HepG2 (cell line): ENCODE measurements at regions not wholly inside any gene's neighbourhood (a gene's known extent, or its start where the extent isn't known, plus 50 kb on each side); places are given as distances from the start of the nearest gene placed in this dataset.

Source experiments
- ATAC-seq: fragments of 200-7000 bp; cut with Tn5 transposase; 3 replicates; pipeline ENCODE4 v1.9.1; 2020; ENCODE audit warnings: mild to moderate bottlenecking, moderate library complexity
- BruUV-seq: library from RNA; stranded (reverse); fragments of 400-500 nt; replicated peaks from 2 replicates; lab custom pipeline; 2021; lab: Mats Ljungman, UMichigan
- CTCF ChIA-PET: fragments of 300-600 bp; formaldehyde crosslinking; extraction: SDS; loops from one replicate; lab custom pipeline; 2021; ENCODE audit warnings: low total read pairs, inconsistent platforms, low intra/inter-chr PET ratio; lab: Yijun Ruan, JAX
- POLR2A ChIA-PET: fragments of 350-600 bp; sonication (Branson Sonifier 250); formaldehyde crosslinking; loops from one replicate; lab custom pipeline; 2020; ENCODE audit warnings: antibody characterized with exemption, inconsistent platforms; lab: Yijun Ruan, JAX
- DNase-seq: peaks from one replicate; pipeline ENCODE4 v3.0.0-alpha.2; 2015; ENCODE audit warnings: low spot score
- FAIRE-seq: peaks from 3 replicates; lab custom pipeline; 2011; peaks lifted over from hg19 to GRCh38; lab: Jason Lieb, UNC
- H2AFZ ChIP-seq: one replicate; pipeline ENCODE4 v1.6.1; 2011; ENCODE audit warnings: low read length, inconsistent platforms
- H3K27ac ChIP-seq: fragments of 300-600 bp; 3 replicates; pipeline ENCODE4 v1.8.0; 2011; ENCODE audit warnings: mixed run types, mild to moderate bottlenecking, mixed read lengths, low read length, inconsistent platforms; ENCODE audit not compliant: insufficient read depth; ENCODE audit errors: extremely low read length
- H3K27me3 ChIP-seq, 2 experiments: fragments of 200-600 bp in 1 of 2; 2 replicates in 1 of 2; 3 replicates in 1 of 2; pipeline versions ENCODE4 v1.6.0 to v1.8.0; 2011; ENCODE audit warnings: low read length in 2 of 2, mild to moderate bottlenecking in 2 of 2, moderate library complexity in 2 of 2, inconsistent platforms in 1 of 2; ENCODE audit not compliant: insufficient read depth in 2 of 2, control insufficient read depth in 1 of 2
- H3K36me3 ChIP-seq, 2 experiments: fragments of 200-600 bp in 1 of 2; replicated peaks in 1 of 2; 2 replicates in 1 of 2; 3 replicates in 1 of 2; pipeline versions ENCODE4 v1.5.1 to v1.8.0; 2011; ENCODE audit warnings: low read length in 2 of 2, inconsistent platforms in 1 of 2; ENCODE audit not compliant: insufficient read depth in 2 of 2, control insufficient read depth in 1 of 2
- H3K4me1 ChIP-seq: 2 replicates; pipeline ENCODE4 v1.5.1; 2012; ENCODE audit warnings: low read length, inconsistent platforms; ENCODE audit not compliant: insufficient read depth
- H3K4me2 ChIP-seq: 2 replicates; pipeline ENCODE4 v1.6.0; 2011; ENCODE audit warnings: low read depth, low read length, inconsistent platforms
- H3K4me3 ChIP-seq, 3 experiments: fragments of 200-600 bp in 1 of 3; sonication (generic), shearing (Covaris generic) in 1 of 3; replicated peaks in 1 of 3; 2 replicates each; pipeline ENCODE4 v1.5.1; 2011 to 2016; ENCODE audit warnings: low read length in 3 of 3, inconsistent platforms in 2 of 3, low read depth in 2 of 3, mild to moderate bottlenecking in 2 of 3, control low read depth in 1 of 3, mixed read lengths in 1 of 3; ENCODE audit not compliant: insufficient read depth in 1 of 3
- H3K79me2 ChIP-seq: one replicate; pipeline ENCODE4 v1.6.1; 2011; ENCODE audit warnings: low read length, inconsistent platforms; ENCODE audit not compliant: insufficient read depth
- H3K9ac ChIP-seq: 2 replicates; pipeline ENCODE4 v1.6.0; 2011; ENCODE audit warnings: mild to moderate bottlenecking, low read depth, low read length, inconsistent platforms; ENCODE audit not compliant: insufficient read depth
- H3K9me3 ChIP-seq: 2 replicates; pipeline ENCODE4 v1.5.1; 2012; ENCODE audit warnings: mild to moderate bottlenecking, low read length
- H4K20me1 ChIP-seq: 2 replicates; pipeline ENCODE4 v1.6.0; 2011; ENCODE audit warnings: inconsistent platforms, mild to moderate bottlenecking, low read length, moderate library complexity; ENCODE audit not compliant: insufficient read depth
- ARNTL ChIP-seq: sonication (generic); formaldehyde crosslinking; IDR thresholded peaks from 2 replicates; pipeline ENCODE4 v1.4.0; 2020; ENCODE audit warnings: mild to moderate bottlenecking, missing genetic modification reagents
- ATRX ChIP-seq: sonication (generic); formaldehyde crosslinking; IDR thresholded peaks from 2 replicates; pipeline ENCODE4 v1.4.0; 2020; ENCODE audit warnings: missing genetic modification reagents, borderline replicate concordance
- EHMT2 ChIP-seq: fragments of 200-600 bp; sonication (generic); IDR thresholded peaks from 2 replicates; pipeline ENCODE4 v1.7.0; 2017; ENCODE audit warnings: antibody characterized with exemption, low read depth, low read length, borderline replicate concordance
- ISX ChIP-seq: sonication (generic); formaldehyde crosslinking; conservative IDR thresholded peaks from 2 replicates; pipeline ENCODE4 v1.5.0; 2020; ENCODE audit warnings: missing genetic modification reagents
- NFRKB ChIP-seq: fragments of 450-650 bp; IDR thresholded peaks from 2 replicates; pipeline ENCODE4 v1.6.1; 2017
- POLR2AphosphoS5 ChIP-seq: IDR thresholded peaks from 2 replicates; pipeline ENCODE4 v1.6.1; 2012; ENCODE audit warnings: low read depth, low read length
- ZFY ChIP-seq: sonication (generic); formaldehyde crosslinking; IDR thresholded peaks from 2 replicates; pipeline ENCODE4 v1.4.0; 2020; ENCODE audit warnings: missing genetic modification reagents
- ZNF10 ChIP-seq: sonication (generic); formaldehyde crosslinking; IDR thresholded peaks from 2 replicates; pipeline ENCODE4 v1.4.0; 2020; ENCODE audit warnings: mild to moderate bottlenecking, low read depth, missing genetic modification reagents, borderline replicate concordance
- ZNF205 ChIP-seq: IDR thresholded peaks from 2 replicates; pipeline ENCODE4 v1.6.1; 2018; ENCODE audit warnings: missing biosample characterization, missing genetic modification reagents
- ZNF230 ChIP-seq: sonication (generic); formaldehyde crosslinking; IDR thresholded peaks from 2 replicates; pipeline ENCODE4 v1.4.0; 2020; ENCODE audit warnings: mild to moderate bottlenecking, missing genetic modification reagents
- ZNF749 ChIP-seq: sonication (generic); formaldehyde crosslinking; IDR thresholded peaks from 2 replicates; pipeline ENCODE4 v1.8.0; 2022; ENCODE audit warnings: mild to moderate bottlenecking, missing genetic modification reagents, moderate library complexity, borderline replicate concordance
- ZNF768 ChIP-seq: sonication (generic); formaldehyde crosslinking; IDR thresholded peaks from 2 replicates; pipeline ENCODE4 v1.4.0; 2020; ENCODE audit warnings: missing genetic modification reagents
- ZSCAN29 ChIP-seq: sonication (generic); formaldehyde crosslinking; conservative IDR thresholded peaks from 2 replicates; pipeline ENCODE4 v1.4.0; 2020; ENCODE audit warnings: mild to moderate bottlenecking, missing genetic modification reagents
- WGBS: methylation state at CpG from one replicate; pipeline ENCODE4 v1.1.6; 2017; ENCODE audit warnings: low lambda C conversion rate; 5-methylcytosine and 5-hydroxymethylcytosine counted together
- in situ Hi-C: cut with HindIII; loops from 2 replicates; pipeline ENCODE4 v1.10.0; 2017; ENCODE audit warnings: low pct_unique_long_range_greater_than_20kb; ENCODE audit not compliant: extremely low pct_ligation_motif_present
- intact Hi-C: fragments of 100-400 bp; cut with micrococcal nuclease; formaldehyde crosslinking; loops from one replicate; pipeline ENCODE4 v1.10.0; 2022; ENCODE audit not compliant: unreplicated experiment
- TF ChIP-seq, protein P1 (sequence below): sonication (generic); formaldehyde crosslinking; IDR thresholded peaks from 2 replicates; pipeline ENCODE4 v1.8.0; 2022; ENCODE audit warnings: low read depth, missing genetic modification reagents
- TF ChIP-seq, protein P2 (sequence below): IDR thresholded peaks from 2 replicates; pipeline ENCODE4 v1.6.1; 2012; ENCODE audit warnings: low read depth, low read length, improper control_type of control experiment
- TF ChIP-seq, protein P3 (sequence below): sonication (generic); formaldehyde crosslinking; IDR thresholded peaks from 2 replicates; pipeline ENCODE4 v1.5.1; 2020; ENCODE audit warnings: mild to moderate bottlenecking, moderate library complexity, missing genetic modification reagents

DNA sequence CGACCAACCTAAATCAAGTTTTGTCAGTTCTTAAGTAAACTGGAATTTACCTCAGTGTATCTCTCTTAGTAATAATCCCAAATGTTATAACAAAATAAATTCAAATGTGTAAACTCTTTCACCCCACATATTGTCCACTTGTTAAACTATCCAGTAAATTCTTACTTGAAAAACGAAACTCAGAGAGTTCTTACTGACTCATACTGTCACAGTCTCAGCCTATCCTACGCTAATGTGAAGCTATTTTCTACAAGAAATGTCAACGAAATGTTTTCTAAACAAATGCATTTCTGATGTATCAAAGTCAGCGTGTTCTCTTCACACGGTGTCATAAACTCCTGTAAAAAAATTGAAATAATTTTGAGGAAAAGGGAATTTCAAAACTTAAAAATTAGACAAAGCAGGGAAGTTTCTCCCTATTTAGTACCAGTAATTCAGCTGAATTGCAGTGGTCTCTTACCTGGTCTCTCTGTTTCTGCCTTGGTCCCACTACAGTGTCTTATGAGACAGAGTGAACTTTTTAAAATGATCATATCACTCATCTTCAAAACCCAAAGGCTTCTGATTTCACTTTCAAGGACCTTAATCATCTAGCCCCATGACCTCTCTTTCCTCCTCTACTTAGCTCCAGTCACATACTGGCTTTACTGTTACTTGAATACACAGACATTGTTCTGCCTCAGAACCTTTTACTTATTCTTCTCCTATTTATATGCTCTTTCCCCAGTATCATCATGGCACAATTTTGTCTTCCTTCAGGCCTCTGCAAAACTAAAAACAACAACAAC, 63.3 kb downstream of the DCAF8L1 start (continued):
- no peak for TF ChIP-seq ZNF749 (CRISPR knock-in tag)
- no peak for TF ChIP-seq ZFY (CRISPR knock-in tag)
- no peak for TF ChIP-seq ATRX (CRISPR knock-in tag)
- TF ChIP-seq POLR2AphosphoS5, result no peak
- no peak for TF ChIP-seq ZNF205 (CRISPR knock-in tag)
- TF ChIP-seq, all 625 proteins: peak for 0

DNA sequence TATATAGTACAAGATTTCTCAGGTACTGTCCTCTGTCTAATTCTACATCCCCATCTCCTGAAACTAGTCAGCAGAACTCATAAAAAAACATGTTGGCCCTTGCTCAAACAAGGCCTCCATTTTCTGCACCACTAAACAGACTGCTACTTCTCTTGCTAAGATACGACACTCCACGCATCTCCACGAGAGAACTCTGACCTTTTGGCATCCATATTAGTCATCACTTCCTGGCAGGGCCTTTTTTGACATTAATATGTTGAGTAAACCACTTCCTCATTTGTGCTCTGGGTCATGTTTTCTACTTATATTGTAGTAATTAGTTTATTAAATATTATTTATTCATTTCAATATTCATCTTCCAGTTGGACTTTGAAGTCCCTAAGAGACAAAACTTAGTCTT, 65.6 kb downstream of the DCAF8L1 start:
- Histone ChIP-seq H3K9me3 (no peaks in the 10 kb centered on the region), H3K27ac (no peak overlapping the region), H3K79me2 (no peaks in the 10 kb centered on the region), H3K4me3 (no peak overlapping the region), H2AFZ (no peak overlapping the region), H4K20me1 (no peaks in the 10 kb centered on the region), H3K4me1 (no peaks in the 10 kb centered on the region), H3K4me2 (no peak overlapping the region), H3K9ac (no peak overlapping the region), H3K36me3 (no peaks in the 10 kb centered on the region), H3K27me3 (no peaks in the 10 kb centered on the region)
- no TSS peak for BruUV-seq
- WGBS, result 0% methylated on average over 3 of the region's 3 CpGs
- FAIRE-seq (no peak), DNase-seq (no peak), ATAC-seq (no peak)
- in situ Hi-C loops, result no loop called here
- ChIA-PET CTCF (no interaction called here), POLR2A (no interaction called here)
- intact Hi-C loops, result no loop called here
- TF ChIP-seq, protein P1, sequence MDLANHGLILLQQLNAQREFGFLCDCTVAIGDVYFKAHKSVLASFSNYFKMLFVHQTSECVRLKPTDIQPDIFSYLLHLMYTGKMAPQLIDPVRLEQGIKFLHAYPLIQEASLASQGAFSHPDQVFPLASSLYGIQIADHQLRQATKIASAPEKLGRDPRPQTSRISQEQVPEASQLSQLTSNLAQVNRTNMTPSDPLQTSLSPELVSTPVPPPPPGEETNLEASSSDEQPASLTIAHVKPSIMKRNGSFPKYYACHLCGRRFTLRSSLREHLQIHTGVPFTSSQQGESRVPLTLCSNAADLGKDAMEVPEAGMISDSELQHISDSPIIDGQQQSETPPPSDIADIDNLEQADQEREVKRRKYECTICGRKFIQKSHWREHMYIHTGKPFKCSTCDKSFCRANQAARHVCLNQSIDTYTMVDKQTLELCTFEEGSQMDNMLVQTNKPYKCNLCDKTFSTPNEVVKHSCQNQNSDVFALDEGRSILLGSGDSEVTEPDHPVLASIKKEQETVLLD (CRISPR knock-in tag), result no peak
- TF ChIP-seq EHMT2 (no peak), ZNF10 (no peak), ZSCAN29 (CRISPR knock-in tag) (no peak), ZNF768 (no peak), ARNTL (no peak), ZNF230 (CRISPR knock-in tag) (no peak), NFRKB (no peak), ISX (CRISPR knock-in tag) (no peak)
- TF ChIP-seq, protein P2, sequence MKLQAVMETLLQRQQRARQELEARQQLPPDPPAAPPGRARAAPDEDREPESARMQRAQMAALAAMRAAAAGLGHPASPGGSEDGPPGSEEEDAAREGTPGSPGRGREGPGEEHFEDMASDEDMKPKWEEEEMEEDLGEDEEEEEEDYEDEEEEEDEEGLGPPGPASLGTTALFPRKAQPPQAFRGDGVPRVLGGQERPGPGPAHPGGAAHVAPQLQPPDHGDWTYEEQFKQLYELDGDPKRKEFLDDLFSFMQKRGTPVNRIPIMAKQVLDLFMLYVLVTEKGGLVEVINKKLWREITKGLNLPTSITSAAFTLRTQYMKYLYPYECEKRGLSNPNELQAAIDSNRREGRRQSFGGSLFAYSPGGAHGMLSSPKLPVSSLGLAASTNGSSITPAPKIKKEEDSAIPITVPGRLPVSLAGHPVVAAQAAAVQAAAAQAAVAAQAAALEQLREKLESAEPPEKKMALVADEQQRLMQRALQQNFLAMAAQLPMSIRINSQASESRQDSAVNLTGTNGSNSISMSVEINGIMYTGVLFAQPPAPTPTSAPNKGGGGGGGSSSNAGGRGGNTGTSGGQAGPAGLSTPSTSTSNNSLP, result no peak
- TF ChIP-seq, protein P3, sequence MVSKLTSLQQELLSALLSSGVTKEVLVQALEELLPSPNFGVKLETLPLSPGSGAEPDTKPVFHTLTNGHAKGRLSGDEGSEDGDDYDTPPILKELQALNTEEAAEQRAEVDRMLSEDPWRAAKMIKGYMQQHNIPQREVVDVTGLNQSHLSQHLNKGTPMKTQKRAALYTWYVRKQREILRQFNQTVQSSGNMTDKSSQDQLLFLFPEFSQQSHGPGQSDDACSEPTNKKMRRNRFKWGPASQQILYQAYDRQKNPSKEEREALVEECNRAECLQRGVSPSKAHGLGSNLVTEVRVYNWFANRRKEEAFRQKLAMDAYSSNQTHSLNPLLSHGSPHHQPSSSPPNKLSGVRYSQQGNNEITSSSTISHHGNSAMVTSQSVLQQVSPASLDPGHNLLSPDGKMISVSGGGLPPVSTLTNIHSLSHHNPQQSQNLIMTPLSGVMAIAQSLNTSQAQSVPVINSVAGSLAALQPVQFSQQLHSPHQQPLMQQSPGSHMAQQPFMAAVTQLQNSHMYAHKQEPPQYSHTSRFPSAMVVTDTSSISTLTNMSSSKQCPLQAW (CRISPR knock-in tag), result no peak
- TF ChIP-seq, all 625 proteins: peak for 0
